ENCODE measurements at regions not wholly inside any gene's neighbourhood (a gene's known extent, or its start where the extent isn't known, plus 50 kb on each side); places are given as distances from the start of the nearest gene placed in this dataset.

DNA sequence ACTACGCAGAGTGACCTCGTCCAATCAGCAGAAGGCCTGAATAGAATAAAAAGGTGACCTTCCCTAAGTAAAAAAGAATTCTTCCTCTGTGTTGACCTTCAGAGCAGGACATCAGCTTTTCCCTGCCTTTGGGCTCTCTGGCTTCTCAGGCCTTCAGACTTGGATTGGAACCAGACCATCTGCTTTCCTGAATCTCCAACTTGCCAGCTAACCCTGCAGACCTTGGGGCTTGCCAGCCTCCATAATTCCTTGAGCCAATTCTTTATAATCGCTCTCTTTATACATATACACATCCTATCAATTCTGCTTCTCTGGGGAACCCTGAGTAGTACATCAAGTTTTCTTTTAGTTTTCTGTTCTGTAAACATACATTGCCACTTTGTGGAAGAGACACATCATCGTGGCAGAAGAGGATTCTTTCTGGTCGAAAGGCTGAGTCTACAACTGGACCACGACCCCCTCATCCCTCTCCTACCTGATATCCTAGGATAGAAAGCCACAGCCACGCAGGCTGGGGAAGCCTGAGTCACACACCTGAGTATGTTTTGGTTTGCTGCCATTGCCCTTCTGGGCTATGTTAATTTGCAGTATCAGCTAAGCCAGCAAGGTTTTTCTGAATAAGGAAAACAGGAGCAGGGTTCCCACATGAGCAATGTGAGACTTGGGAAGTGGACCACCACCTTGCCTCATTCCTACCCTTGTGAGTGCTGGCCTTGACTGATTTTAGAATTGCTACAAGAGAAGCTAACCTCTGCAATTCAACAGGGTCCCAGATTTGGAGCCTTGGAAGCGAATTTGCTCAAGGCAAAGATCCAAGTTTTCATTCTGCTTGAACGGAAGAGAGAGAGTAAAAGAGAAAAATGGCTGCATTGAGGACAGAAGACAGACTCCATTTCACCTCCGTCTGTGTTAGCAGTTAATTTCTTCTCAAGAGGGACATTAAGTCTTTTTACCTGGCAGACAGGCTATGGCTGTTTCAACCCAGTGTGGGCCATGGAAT lies 445.2 kb upstream of the FZD8 start:
- FAIRE-seq = no peak

DNA sequence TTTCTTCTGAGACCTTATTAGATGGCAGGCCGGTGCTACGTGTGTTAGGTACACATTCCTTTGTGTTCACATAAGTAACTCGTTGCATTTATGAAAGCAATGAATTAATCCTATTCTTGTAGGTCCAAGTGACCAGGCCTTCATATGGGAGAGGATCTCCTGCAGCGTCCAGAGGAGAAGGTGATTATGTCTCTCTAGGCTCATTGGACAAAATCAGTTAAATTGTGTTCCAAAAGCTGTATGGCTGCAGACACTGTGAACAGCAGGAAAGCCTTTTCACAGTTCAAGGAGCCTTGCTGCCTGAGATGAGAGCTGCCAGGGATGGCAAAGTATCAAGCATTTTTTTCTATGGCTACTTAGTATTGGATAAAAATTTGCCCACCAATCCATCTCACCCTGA lies 433.1 kb upstream of the FZD8 start:
- FAIRE-seq = no peak

DNA sequence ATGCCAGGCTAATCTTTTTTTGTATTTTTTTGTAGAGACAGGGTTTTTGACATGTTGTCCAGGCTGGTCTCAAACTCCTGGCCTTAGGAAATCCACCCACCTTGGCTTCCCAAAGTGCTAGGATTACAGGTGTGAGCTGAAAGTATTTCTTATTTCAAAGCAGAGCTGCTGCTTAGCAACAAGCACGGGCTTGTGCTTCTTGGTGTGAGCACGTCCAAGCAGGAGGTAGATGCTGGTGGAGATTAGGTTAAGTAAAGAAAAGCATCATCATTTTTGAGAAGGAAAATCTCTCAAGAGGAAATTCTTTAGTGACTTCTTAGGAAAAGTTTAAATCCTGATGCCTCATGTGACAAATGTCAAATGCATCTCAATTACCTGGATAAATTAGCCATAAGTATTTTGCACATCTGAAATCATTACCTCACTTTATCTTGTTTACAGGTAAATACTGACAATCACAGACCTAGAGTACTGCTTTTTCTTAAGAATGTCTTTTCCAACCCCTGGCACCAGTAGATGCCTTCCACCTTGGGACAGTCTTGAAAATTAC lies 431.8 kb upstream of the FZD8 start:
- FAIRE-seq = no peak

DNA sequence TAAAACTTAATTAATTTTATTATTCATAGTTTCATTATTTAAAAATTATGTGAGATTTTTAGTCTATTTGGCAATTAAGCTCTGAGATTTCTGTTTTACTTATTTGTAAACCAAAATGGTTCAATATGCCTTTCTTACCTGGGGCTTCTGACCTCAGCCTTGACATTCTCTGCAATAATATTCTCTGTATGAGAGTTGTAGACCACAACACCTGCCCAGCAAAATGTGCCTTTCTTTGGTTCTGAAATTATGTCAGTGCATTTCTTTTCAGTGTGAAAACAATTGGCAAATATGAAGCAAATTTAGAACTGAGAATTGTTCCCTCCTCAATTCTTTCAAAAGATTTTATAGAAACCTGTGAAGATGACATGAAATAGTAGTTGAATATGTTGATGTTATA lies 426.4 kb upstream of the FZD8 start:
- no peak for FAIRE-seq

DNA sequence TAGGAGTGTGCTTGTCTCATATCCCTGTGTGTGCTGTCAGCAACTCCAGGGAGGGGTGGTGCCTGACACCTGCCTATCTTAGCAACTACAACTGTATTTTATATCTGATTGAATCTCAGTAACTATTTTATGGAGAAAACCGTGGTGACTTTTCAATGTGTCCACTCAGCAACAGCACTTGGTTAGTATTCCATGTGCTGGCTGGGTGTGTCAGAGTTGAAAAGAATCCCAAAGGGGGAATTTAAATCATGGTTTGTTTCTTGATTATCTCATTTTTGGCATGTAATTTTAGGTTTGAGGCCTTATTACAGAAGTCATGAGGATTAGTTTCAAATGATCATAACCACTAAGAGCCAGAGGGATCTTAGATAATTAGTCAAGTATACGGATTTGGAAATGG lies 425.7 kb upstream of the FZD8 start:
- no peak for FAIRE-seq

DNA sequence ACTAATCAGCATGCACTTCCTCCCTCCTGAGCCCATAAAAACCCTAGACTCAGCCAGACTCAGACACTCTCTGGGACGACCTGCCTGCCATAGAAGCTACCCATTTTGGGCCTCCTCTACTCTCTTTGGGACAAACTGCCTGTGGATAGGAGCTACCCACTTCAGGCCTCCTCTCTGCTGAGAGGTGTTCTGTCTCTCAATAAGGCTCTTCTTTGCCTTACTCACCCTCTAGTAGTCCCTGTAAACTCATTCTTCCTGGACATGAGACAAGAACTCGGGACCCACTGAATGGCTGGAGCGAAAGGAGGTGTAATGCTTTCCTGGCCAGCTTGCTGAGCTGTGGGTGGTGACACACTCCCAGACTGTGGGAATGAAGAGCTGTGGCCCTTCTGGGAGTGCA lies 424.8 kb upstream of the FZD8 start:
- FAIRE-seq = no peak

DNA sequence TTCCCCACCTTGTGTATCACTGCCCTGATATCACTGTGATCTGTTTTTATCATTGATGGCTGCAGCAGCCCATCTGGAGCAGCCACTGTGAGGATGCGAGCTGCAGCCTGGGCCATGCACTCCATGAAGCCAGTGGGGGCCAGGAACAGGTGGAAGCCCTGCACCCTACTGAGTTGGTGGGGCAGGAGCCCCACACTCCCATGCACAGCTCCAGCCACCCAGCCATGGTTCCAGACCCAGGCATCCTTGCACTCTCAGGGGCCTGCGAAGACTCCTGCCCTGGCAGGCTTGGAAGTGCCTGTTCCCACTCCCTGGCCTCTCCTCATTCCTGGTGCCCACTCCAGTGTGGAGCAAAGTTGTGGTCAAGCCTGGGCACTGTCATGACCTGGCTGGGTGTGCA lies 424.0 kb upstream of the FZD8 start:
- no peak for FAIRE-seq

DNA sequence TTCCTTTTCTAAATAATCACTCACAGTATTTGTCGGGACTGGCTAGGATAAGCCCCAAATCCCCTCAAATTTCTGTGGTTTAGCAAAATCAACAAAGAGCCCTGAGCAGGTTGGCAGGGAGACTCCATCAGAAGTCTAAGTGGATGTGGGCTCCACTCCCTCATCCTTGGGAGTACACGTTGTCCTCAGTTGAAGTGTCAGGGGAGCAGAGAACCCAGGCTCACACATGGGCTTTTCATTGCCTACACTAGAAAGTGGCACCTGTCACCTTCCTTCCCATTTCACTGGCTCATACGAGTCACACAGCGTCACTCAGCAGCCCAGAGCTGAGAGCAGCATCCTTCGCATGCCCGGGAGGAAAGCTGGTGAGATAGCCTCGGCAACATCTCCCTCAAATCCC lies 421.3 kb upstream of the FZD8 start:
- FAIRE-seq = no peak

DNA sequence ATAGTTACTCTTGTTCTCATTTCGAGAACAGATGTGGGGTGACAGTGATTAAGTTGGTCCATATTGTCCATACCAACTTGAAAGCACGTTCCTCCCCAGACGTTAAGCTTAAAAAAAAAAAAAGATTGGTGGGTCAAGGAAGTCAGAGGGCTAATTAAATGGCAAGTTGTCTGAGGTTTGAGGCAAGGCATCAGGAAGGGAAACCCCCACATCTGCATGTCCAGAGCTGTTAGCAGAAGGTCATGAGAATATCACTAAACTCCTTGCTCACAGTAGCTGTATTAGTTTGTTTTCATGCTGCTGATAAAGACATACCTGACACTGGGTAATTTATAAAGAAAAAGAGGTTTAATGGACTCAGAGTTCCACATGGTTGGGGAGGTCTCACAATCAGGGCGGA lies 415.6 kb upstream of the FZD8 start:
- no peak for FAIRE-seq

DNA sequence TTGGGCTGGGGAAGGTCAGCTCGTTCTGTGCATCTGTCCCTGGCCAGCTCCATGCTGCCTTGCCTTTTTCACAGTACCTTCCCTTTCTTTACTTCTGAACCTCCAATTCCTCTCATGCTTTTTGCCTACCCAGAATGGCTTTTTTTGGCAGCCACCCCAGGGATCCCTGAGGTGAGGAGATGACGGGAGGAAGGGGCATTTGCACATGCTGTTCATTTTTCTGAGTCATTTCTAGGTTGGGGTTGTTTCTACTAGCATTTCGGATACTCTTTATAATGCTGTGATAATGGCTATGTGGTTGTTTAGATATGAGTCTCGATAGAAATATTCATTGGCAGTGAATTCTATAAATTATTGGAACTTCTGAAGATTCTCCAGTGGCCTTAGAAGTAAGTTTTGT lies 415.1 kb upstream of the FZD8 start:
- no peak for FAIRE-seq

DNA sequence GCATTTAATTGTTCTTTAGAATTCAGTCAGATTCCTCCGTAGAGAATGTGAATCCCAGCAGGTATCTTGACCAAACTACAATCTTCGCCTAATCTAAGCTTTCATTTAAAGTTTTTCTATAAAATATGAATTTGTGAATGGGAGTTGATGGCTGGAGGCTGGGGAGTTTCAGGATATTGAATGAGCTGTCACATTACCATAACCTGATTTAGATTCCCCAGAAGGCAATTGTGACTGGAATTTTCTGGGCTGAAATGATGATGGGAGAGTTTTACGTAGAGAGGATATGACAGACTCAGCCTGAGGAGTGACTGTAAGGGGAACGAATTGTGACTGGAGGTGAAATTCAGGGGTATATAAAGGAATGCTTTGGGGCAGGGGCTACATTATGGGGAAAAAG lies 411.7 kb upstream of the FZD8 start:
- FAIRE-seq = no peak

DNA sequence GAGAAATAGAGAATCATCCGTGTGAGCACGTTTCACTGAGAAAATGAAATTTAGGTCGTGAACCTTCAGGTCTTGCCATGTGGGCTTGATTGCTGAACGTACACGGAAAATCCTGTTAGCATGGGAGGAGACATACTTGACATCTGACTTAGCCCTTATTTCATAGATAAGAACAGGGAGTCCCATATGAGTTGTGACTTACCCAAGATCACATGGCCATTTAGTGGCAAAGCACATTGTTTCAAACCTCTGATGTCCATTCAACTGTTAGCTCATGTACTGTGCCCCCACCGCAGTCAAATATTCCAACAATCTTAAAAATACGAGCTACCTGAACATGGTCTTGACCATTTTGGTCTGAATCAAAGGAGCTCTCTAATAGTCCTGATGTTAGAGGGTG lies 411.2 kb upstream of the FZD8 start:
- FAIRE-seq = no peak

DNA sequence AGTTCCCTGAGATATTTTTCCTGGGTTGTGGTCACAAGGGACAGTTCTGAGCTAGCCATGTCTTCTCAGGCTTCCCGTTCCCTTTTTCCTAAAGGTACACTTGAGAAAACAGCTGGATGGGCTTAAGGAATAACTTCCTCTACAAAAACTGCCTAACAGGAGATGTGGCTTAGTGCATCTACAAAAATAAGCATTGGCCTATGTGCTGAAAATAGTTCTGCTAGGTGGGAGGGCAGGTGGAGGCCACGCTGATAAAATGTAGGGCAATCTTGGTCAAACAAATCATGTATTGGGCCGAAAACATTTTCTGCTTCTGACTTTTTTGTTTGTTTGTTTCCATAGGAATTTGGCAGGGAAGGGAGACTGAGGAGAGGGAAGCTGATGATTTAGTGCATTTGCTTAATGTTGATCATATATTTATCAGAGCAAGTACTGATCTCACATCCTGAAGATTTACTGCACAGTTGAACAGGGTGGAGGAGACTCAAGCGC lies 409.4 kb upstream of the FZD8 start:
- FAIRE-seq = no peak

DNA sequence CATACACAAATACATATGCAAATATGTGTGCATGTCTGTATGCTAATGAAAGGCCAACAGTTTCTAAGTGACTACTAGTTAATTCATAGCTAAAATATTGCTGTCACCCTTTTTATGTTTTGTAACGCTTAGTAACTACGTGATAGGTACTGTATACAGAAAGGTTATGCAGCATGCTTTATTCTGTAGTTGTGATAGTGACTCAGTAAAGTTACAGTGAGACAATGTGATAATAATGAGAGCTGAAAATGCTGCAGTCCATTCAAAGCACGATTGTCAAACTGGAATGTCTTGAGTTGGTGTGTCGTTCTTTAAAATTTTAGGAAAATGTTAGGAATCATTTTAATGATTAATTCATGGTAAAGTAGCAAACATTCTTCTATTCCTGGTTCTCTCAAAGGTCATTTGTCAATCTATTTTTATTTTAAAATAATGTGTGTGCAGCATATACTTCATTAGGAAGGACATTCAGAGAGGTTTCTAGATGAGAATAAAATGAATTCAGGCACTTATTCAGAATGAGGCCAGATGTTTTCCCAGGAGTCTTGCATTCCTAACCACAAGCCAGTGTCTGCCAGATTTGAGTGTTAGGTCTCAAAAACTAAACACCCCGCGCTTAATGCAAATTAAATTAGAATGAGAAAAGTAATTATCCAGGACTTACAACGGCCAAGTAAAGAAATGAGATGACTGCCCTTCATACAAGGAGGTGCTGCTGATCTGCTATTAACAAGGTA lies 408.8 kb upstream of the FZD8 start:
- no peak for FAIRE-seq

DNA sequence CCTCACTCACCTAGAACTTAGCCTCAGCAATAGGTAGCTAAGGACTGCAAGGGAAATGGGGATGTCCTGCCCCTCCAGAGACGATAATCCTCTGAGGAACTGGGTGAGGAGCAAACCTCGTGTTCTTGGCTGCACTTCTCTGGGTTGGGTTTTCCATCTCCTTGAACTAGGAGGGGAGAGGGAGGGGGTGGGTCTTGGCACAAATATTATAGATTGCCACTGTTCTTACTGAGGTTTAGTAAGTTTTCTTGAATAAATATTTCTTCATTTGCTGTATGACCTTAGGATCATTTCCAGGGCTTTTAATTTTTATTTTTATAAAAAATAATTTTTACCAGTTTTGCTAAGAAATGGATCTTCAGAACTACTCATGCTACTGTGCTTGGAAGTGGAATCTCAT lies 406.7 kb upstream of the FZD8 start:
- FAIRE-seq = no peak

DNA sequence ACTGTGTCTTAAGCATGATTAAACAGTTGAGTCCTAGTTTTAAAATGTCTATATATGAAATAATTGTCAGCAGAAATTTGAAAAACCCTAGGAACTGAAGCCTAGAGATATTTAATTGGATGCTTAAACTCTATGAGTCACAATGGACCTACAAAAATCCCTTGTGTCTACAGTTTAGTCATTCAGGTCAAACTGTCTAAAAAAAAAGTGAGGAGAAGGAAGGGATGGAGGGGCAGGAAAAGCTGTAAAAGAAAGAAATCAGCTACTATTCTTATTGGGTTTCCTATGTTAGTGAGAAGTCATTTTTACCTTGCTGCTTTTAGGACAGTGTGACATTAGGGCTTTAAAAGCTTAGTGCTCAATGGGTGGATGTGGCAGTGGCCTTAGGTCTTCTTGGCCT lies 406.1 kb upstream of the FZD8 start:
- no peak for FAIRE-seq

DNA sequence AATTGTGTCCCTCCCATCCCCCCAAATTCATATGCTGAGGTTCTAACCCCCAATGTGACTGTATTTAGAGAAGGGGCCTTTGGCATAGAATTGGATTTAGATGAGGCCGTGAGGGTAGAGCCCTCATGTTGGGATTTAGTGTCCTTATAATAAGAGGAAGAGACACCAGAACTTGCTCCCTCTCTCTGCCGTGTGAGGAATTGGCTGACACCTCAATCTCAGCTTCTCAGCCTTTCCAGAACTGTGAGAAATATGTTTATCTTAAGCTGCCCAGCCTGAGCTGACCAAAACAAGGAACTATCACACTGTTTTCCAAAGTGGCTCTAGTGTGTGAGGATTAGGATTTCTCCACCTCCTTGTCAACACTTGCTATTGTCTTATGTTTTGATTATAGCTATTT lies 400.0 kb upstream of the FZD8 start:
- no peak for FAIRE-seq

DNA sequence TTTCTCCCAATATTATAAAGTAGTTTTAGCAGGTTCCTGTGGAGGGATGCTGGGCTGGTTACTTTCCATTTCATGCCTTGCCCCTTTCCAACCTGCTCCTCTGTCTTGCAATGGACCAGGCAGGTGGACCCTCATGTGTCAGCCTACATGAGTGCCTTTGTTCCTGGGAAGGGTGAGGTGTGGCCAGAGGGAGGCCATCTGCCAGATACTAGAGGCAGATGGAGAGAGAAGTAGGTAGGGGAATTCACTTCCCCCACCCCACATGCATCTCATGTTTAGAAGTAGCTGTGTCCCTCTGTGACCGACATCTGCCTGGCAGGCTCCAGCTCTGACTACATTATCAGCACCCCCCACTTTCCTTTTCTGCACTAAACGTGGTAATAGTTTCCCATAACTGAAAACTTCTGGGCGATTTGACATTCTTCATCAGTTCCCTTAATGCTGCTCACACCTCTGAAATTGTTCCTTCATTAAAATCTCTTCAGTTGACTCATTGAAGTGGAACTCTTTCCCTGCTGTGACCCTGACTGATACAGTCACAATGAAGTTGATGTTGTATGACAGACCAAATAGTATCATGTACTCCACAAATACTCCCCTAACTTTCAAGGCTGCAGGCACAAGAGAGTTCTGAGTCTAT lies 396.3 kb upstream of the FZD8 start:
- FAIRE-seq = no peak

DNA sequence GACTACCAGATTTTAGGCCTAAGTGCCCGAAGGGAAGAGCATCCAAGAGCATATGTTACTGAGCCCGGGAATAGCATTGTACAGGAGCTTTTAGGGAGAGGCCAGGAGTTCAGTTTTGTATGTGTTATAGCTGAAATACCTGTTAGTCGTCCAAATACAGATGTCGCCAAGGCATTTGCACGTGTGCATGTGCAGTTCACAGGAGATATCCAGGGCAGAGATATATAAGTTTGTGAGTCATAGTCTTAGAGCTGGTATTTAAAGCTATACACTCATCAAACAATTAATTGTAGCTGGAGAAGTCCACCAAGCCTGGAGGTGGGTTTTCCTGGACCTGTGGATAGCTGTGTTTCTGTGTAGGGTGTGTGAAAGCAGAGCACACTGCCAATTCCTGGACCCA lies 394.0 kb upstream of the FZD8 start:
- no peak for FAIRE-seq

DNA sequence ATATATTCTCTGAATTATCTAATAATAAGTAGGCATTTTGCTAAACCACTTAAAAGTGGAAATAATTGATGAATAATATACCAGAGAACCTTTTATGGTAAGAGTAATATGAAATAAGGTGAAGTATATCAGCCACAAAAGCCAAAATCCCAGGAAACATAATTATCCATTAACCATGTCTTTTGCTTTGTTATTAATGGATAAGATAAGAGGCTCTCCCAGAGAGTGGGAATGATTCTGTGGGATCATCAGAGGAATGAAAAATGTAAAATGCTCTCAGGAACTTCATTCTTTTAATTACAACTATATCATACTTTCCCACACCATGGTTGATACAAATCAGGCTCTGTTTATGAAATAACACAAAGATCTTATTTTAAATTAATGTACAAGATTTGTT lies 391.7 kb upstream of the FZD8 start:
- FAIRE-seq = no peak

DNA sequence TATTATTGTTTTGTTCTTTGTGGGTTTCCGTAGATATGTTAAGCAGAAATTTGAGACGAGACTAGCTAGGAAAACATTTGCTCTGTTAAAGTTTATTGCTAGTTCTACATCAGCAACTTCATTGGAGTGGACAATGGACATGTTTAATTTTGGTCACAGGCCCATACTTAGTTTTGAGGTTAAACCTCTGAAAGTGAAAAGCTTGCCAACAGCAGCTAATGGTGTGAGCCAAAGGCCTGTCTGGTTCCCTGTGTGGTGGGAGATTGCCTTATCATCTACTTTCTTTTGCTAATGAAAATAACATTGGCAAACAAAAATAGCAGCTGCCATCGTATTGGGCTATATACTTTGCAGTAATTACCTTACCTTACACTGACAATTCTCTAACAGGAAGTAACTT lies 388.4 kb upstream of the FZD8 start:
- FAIRE-seq = no peak

DNA sequence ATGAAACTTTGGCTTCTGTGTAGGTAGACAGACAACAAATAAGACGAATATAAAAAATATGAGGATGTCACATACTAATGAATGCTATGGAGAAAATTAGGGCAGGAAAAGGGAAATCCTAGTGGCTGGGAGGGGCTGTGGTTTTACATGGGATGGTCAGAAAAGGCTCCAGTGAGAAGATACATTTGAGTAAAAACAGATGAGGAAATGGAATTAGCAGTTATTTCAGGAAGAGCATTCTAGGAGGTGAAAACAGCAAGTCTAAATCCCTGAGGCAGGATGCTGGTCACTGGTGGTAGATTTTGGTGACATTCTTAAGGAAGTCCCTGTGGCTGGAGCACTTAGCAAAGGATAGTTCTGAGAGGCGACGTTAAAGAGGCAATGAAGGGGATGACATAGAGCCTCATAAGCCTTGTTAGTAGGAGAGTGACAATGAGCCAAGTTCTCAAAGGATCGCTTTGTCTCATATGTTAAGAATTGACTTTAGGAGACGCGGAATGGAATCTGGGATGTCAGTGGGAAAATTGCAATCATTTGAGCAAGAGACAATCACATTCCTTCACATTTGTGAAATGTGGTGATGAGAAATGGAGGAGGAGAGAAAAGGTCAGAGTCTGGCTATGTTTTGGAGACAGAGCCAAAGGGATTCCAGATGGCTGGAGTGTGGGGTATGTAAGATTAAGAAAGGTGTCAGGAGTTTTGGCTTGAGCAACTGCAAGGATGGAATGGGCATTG lies 384.7 kb upstream of the FZD8 start:
- FAIRE-seq = no peak

DNA sequence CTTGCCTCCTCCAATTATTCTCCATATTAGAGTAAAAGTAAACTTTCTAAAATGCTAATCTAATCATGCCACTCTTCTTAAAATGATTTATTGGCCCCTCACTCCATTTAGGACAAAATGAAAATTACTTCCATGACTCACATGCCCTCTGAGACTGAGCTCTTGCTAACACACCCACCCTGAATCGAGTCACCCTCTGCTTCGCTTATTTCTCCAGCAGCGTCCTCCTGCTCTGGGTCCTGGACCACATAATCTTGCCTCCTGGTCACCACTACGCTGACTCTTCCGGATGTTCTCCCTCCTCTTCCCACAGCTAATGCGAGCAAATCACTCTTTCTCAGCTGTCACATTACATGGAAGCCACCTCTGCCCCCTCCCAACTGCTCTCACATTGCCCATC lies 384.0 kb upstream of the FZD8 start:
- FAIRE-seq = no peak
